Astrocyte of the cerebellum (primary cell): ENCODE measurements at regions not wholly inside any gene's neighbourhood (a gene's known extent, or its start where the extent isn't known, plus 50 kb on each side); places are given as distances from the start of the nearest gene placed in this dataset.
"Not testable (repeated sequence)": the region's sequence is repeated elsewhere in the genome, so short reads cannot be mapped to it uniquely, and the experiment has no call there.

Experiments used
- DNase-seq: peaks from one replicate; pipeline ENCODE4 v3.0.0-alpha.2; 2011; ENCODE audit warnings: low read depth
- H3K4me3 ChIP-seq: 2 replicates; pipeline ENCODE4 v1.5.1; 2011; ENCODE audit warnings: mild to moderate bottlenecking, low read depth, low read length, moderate library complexity
- CTCF ChIP-seq: IDR thresholded peaks from 2 replicates; pipeline ENCODE4 v1.5.1; 2012; ENCODE audit warnings: low read length, low read depth, moderate library complexity, mild to moderate bottlenecking; ENCODE audit errors: missing control alignments
- in situ Hi-C: cut with HindIII; loops from 2 replicates; pipeline ENCODE4 v1.10.0; 2017; ENCODE audit warnings: low sequenced_read_pairs

GRCh38 chr7:26085771-26086170 lies 66.2 kb upstream of the NFE2L3 start:
- in situ Hi-C loops: no loop called here
- no peak for DNase-seq
- no peak overlapping the region for H3K4me3 ChIP-seq
- no peak for TF ChIP-seq CTCF

DNA sequence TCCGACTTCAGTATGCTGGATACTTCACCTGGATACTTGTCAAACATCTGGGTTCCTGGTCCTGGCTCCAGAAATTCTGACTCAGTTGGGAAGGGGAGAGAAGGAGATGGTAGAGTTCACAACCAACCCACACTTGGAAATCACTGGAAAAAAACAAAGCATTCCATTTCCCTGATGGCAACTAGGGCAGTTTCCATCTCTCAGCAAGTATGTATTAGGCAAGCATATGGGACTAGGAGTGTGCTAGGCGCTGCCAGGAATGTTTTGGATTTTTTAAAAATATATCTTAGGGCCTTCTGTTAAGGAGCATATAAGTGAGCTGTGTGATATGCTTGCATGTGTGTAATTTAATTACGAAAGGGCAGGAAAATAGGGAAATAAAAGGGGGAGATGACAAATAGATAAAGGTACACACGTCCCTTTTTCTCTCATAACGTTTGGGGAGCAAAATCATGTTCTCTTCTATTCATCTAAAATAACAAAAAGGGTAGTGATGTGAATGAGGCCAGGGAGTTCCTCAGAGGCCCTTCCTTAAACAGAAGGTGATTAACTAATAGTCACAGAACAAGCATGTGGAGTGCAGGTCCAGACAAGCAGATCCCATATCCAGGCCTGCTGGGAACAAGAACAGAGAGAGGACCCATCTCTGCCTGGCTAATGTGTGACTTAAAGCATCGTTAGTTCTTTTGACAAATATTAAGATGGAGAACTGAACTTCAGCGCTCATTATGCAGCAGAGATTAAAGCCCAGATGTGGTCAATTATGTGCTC lies 64.5 kb upstream of the NFE2L3 start:
- DNase-seq: no peak
- in situ Hi-C loops: no loop called here
- no peak for TF ChIP-seq CTCF
- H3K4me3 ChIP-seq: no peak overlapping the region

DNA sequence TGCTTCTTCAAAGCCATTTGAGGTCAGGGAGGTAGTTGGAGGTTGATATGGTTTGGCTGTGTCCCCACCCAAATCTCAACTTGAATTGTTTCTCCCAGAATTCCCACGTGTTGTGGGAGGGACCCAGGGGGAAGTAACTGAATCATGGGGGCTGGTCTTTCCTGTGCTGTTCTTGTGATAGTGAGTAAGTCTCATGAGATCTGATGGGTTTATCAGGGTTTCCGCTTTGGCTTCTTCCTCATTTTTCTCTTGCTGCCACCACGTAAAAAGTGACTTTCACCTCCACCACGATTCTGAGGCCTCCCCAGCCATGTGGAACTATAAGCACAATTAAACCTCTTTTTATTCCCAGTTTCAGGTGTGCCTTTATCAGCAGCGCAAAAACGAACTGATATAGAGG lies 62.5 kb upstream of the NFE2L3 start:
- H3K4me3 ChIP-seq, in situ Hi-C loops, DNase-seq: not testable (repeated sequence)

GRCh38 chr7:26090927-26091519 lies 61.0 kb upstream of the NFE2L3 start:
- peak; percentile 56 for DNase-seq
- in situ Hi-C loops: loop anchor here (5.0 kb wide), 2 partner anchors 81 to 106 kb away; no protein-coding TSS in a partner anchor
- peak overlapping the region; percentile 24 for H3K4me3 ChIP-seq
- TF ChIP-seq CTCF: peak; percentile 85

DNA sequence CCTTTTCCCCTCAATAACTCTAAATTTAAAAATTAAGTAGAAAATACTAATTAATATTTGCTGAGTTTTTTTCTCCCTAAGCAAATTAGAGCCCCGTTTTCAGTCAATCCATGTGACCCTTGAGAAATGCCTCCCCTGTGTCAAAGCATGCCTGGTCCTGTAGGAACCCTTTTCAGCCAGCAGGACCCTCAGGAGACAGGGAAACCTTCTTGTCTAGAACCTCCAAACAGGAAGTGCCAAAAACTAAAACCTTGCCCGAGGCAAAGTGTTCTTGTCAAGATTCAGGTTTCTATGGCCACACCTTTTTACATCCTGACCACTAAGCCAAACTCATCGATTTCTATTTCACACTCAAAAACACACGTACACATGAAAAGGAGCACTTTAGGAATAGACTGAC lies 60.1 kb upstream of the NFE2L3 start:
- no peak for DNase-seq
- in situ Hi-C loops: loop anchor here (5.0 kb wide), 2 partner anchors 80 to 105 kb away; no protein-coding TSS in a partner anchor

GRCh38 chr7:26093023-26093422 lies 59.0 kb upstream of the NFE2L3 start:
- no peak for TF ChIP-seq CTCF
- in situ Hi-C loops: loop anchor here (5.0 kb wide), 2 partner anchors 79 to 104 kb away; no protein-coding TSS in a partner anchor
- no peak overlapping the region for H3K4me3 ChIP-seq
- DNase-seq: no peak

More for the DNA sequence above, 60.1 kb upstream of the NFE2L3 start:
- H3K4me3 ChIP-seq: no peak overlapping the region
- TF ChIP-seq CTCF: peak; percentile 40

DNA sequence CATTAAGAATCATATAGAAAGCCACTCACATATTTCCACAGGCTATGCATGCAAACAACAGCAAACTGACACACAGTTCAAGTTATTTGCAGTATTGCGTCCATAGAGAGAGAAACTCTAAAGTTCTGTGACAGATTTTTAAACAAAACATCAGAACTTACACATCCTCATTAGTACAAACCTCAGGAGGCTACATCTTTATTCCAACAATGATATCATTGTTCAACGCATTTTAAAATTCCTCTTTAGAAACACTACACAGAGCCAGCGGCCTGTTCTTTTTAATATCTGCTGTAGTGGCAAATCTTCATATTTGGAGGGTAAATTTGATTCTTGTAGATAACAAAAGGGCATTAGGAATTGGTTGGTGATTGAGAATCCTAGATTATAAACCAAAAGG lies 55.9 kb upstream of the NFE2L3 start:
- no peak for TF ChIP-seq CTCF
- in situ Hi-C loops: no loop called here
- H3K4me3 ChIP-seq: no peak overlapping the region
- DNase-seq: no peak
